HL-60 (cell line): ENCODE measurements at regions not wholly inside any gene's neighbourhood (a gene's known extent, or its start where the extent isn't known, plus 50 kb on each side); places are given as distances from the start of the nearest gene placed in this dataset.
"Not testable (repeated sequence)": the region's sequence is repeated elsewhere in the genome, so short reads cannot be mapped to it uniquely, and the experiment has no call there.

Experiments
- CTCF ChIP-seq: IDR thresholded peaks from one replicate; pipeline ENCODE4 v1.5.1; 2011; ENCODE audit warnings: low read length, control low read depth, inconsistent platforms; ENCODE audit not compliant: insufficient read depth
- POLR2AphosphoS5 ChIP-seq: IDR thresholded peaks from 2 replicates; pipeline ENCODE4 v1.6.1; 2012; ENCODE audit warnings: low read depth

- not testable (repeated sequence) for TF ChIP-seq POLR2AphosphoS5, CTCF
Observed at GRCh38 chrY:11100472-11100871, 1572.8 kb downstream of the TSPY10 start.
